ENCODE measurements at regions not wholly inside any gene's neighbourhood (a gene's known extent, or its start where the extent isn't known, plus 50 kb on each side); places are given as distances from the start of the nearest gene placed in this dataset.

GRCh38 chr2:57546478-57546877 lies 500.1 kb upstream of the VRK2 start:
- no peaks in the 10 kb centered on the region for H3K36me3 Mint-ChIP-seq
- peaks cover 10% of the 10 kb centered on the region for H3K4me1 Mint-ChIP-seq
- DNase-seq (ENCODE audit: low spot score in 2 of 2, unreplicated experiment in 2 of 2) = no peak
- peaks cover 8% of the 10 kb centered on the region for H3K27me3 Mint-ChIP-seq (ENCODE audit: low read depth)
- H3K27ac Mint-ChIP-seq = no peak overlapping the region
- H3K9me3 Mint-ChIP-seq = peaks cover 14% of the 10 kb centered on the region
- TF ChIP-seq, protein P1, sequence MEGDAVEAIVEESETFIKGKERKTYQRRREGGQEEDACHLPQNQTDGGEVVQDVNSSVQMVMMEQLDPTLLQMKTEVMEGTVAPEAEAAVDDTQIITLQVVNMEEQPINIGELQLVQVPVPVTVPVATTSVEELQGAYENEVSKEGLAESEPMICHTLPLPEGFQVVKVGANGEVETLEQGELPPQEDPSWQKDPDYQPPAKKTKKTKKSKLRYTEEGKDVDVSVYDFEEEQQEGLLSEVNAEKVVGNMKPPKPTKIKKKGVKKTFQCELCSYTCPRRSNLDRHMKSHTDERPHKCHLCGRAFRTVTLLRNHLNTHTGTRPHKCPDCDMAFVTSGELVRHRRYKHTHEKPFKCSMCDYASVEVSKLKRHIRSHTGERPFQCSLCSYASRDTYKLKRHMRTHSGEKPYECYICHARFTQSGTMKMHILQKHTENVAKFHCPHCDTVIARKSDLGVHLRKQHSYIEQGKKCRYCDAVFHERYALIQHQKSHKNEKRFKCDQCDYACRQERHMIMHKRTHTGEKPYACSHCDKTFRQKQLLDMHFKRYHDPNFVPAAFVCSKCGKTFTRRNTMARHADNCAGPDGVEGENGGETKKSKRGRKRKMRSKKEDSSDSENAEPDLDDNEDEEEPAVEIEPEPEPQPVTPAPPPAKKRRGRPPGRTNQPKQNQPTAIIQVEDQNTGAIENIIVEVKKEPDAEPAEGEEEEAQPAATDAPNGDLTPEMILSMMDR (IDR thresholded peaks at IDR 0.05; ENCODE audit: unreplicated experiment) = no peak
- no peak overlapping the region for H3K4me3 Mint-ChIP-seq

DNA sequence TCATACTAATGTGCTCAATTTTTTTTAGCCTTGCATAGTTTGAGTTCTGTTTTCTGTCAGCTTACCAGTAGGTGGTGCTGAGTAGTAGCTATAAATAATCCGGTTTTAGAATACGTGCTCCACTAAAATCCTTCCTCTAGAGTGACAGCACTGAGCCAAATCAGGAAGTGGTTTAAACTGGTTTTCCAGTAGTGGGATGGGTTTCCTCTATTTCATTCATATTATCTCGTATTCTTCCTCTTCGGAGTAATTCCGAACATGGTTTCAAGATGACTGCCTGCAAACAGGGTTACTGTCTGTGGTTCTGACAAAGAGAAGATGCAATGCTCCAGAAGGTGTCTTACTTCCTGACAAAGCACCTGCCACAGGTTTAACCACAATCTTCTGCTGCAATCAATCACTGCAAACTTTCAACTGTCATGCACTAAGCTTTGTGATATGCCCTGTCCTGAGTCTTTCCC lies 496.9 kb upstream of the VRK2 start:
- TF ChIP-seq, protein P1 (IDR thresholded peaks at IDR 0.05; ENCODE audit: unreplicated experiment) = no peak
- H3K27me3 Mint-ChIP-seq (ENCODE audit: low read depth) = peaks cover 8% of the 10 kb centered on the region
- peaks cover 16% of the 10 kb centered on the region for H3K9me3 Mint-ChIP-seq
- no peak overlapping the region for H3K4me3 Mint-ChIP-seq
- DNase-seq (ENCODE audit: low spot score in 2 of 2, unreplicated experiment in 2 of 2) = no peak
- H3K27ac Mint-ChIP-seq = no peak overlapping the region
- H3K4me1 Mint-ChIP-seq = peaks cover 7% of the 10 kb centered on the region
- H3K36me3 Mint-ChIP-seq = no peaks in the 10 kb centered on the region

DNA sequence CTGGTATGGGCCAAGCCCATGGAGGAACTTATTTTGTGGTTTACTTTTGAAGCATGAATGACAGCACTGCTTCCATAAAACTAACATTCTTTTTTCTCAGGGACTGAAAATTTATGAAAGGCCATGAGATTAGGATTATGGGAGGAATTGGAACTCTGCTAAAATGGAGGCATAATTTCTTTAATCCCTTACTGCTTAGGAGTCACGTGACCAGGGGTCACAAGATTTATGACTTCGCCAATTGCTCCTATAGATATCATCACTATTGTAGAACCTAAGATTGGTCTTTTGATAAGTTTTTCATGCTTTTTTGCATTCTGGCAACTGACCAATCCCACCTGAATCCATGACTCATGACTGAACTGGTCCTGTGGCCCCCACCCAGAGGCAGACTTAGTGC lies 495.7 kb upstream of the VRK2 start:
- Mint-ChIP-seq H3K4me3 (no peak overlapping the region), H3K27ac (no peak overlapping the region), H3K4me1 (peaks cover 7% of the 10 kb centered on the region), H3K9me3 (peaks cover 26% of the 10 kb centered on the region), H3K36me3 (no peaks in the 10 kb centered on the region), H3K27me3 (ENCODE audit: low read depth) (peaks cover 5% of the 10 kb centered on the region)
- TF ChIP-seq, protein P1 (IDR thresholded peaks at IDR 0.05; ENCODE audit: unreplicated experiment) = no peak
- DNase-seq (ENCODE audit: low spot score in 2 of 2, unreplicated experiment in 2 of 2) = no peak

GRCh38 chr2:57552885-57553284 lies 493.7 kb upstream of the VRK2 start:
- no peak for DNase-seq (ENCODE audit: low spot score in 2 of 2, unreplicated experiment in 2 of 2)
- Mint-ChIP-seq H3K27me3 (ENCODE audit: low read depth) (no peaks in the 10 kb centered on the region), H3K4me1 (no peaks in the 10 kb centered on the region), H3K27ac (no peak overlapping the region), H3K4me3 (no peak overlapping the region), H3K9me3 (peaks cover 26% of the 10 kb centered on the region), H3K36me3 (no peaks in the 10 kb centered on the region)
- TF ChIP-seq, protein P1 (IDR thresholded peaks at IDR 0.05; ENCODE audit: unreplicated experiment) = no peak

GRCh38 chr2:57554348-57554747 lies 492.3 kb upstream of the VRK2 start:
- Mint-ChIP-seq H3K9me3 (peaks cover 26% of the 10 kb centered on the region), H3K27me3 (ENCODE audit: low read depth) (no peaks in the 10 kb centered on the region), H3K27ac (no peak overlapping the region), H3K4me3 (no peak overlapping the region), H3K36me3 (no peaks in the 10 kb centered on the region), H3K4me1 (no peaks in the 10 kb centered on the region)
- no peak for DNase-seq (ENCODE audit: low spot score in 2 of 2, unreplicated experiment in 2 of 2)
- TF ChIP-seq, protein P1 (IDR thresholded peaks at IDR 0.05; ENCODE audit: unreplicated experiment) = no peak

DNA sequence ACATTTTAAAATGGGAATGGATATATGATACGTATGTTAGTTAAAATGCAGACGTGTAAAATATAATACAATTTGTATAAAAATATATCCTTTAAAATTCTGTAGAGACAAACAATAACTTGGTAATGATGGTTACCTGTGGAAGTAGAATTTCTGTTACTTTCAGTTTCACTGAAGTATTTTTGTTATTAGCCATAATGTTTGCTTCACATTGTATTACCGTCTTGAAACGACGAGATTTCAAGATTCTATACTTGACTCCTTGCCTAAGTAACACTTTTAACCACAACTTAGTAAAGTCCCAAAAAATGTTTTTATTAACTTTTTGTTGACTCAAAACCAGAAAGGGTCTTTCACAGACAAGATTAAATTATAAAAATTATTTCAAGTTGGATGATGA lies 488.3 kb upstream of the VRK2 start:
- Mint-ChIP-seq H3K4me3 (no peak overlapping the region), H3K27ac (no peak overlapping the region), H3K36me3 (peaks cover 1% of the 10 kb centered on the region), H3K27me3 (ENCODE audit: low read depth) (no peaks in the 10 kb centered on the region), H3K4me1 (peaks cover 13% of the 10 kb centered on the region), H3K9me3 (peaks cover 10% of the 10 kb centered on the region)
- no peak for DNase-seq (ENCODE audit: low spot score in 2 of 2, unreplicated experiment in 2 of 2)
- TF ChIP-seq, protein P1 (IDR thresholded peaks at IDR 0.05; ENCODE audit: unreplicated experiment) = no peak
